ENCODE measurements at regions not wholly inside any gene's neighbourhood (a gene's known extent, or its start where the extent isn't known, plus 50 kb on each side); places are given as distances from the start of the nearest gene placed in this dataset.

GRCh38 chr1:217140041-217140901, 417.0 kb upstream of the ESRRG start:
- TF ChIP-seq POLR2A (IDR thresholded peaks at IDR 0.05), result no peak
- TF ChIP-seq CTCF (IDR thresholded peaks at IDR 0.05), result no peak
- TF ChIP-seq EP300 (IDR thresholded peaks at IDR 0.05), result no peak
- TF ChIP-seq POLR2AphosphoS5 (IDR thresholded peaks at IDR 0.05), result no peak
- Histone ChIP-seq H3K9me3 (no peaks in the 10 kb centered on the region), H3K36me3 (no peaks in the 10 kb centered on the region), H3K27ac (no peak overlapping the region), H3K4me3 (no peak overlapping the region), H3K4me1 (peaks cover 0 to 24% (median 9%) of the 10 kb centered on the region in 4 donors), H3K27me3 (peaks cover 15 to 56% (median 41%) of the 10 kb centered on the region in 3 donors)
- intact Hi-C loops (cut with DNase I), result no loop called here
- DNase-seq, result no peak
- 26 to 46% methylated on average over 30 of the region's 30 CpGs for WGBS, 2 donors

DNA sequence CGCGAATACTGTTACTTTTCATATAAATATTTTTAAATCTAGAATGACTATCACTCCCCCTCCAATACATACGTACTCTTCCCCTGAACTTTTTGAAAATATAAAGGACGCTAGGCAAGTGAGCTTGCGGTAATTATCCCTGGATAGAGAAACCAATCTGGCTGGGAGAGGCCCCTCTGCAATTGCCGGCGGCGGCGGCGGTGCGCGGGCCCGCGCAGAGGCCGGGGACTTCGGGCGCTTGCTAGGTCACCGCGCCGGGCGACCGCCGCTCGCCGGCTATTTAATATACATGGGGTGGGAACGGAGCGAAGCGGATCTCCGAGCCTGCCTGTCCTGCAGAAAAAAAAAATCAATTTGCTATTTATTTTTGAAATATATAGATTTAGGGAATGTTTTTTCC, 416.3 kb upstream of the ESRRG start:
- intact Hi-C loops (cut with DNase I), result no loop called here
- Histone ChIP-seq H3K36me3 (no peaks in the 10 kb centered on the region), H3K4me3 (no peak overlapping the region), H3K27me3 (peaks cover 15 to 63% (median 48%) of the 10 kb centered on the region in 3 donors), H3K9me3 (no peaks in the 10 kb centered on the region), H3K27ac (no peak overlapping the region), H3K4me1 (peaks cover 0 to 32% (median 17%) of the 10 kb centered on the region in 4 donors)
- 11 to 12% methylated on average over 29 of the region's 29 CpGs for WGBS, 2 donors
- DNase-seq, result no peak
- no peak for TF ChIP-seq POLR2AphosphoS5 (IDR thresholded peaks at IDR 0.05)
- no peak for TF ChIP-seq POLR2A (IDR thresholded peaks at IDR 0.05)

DNA sequence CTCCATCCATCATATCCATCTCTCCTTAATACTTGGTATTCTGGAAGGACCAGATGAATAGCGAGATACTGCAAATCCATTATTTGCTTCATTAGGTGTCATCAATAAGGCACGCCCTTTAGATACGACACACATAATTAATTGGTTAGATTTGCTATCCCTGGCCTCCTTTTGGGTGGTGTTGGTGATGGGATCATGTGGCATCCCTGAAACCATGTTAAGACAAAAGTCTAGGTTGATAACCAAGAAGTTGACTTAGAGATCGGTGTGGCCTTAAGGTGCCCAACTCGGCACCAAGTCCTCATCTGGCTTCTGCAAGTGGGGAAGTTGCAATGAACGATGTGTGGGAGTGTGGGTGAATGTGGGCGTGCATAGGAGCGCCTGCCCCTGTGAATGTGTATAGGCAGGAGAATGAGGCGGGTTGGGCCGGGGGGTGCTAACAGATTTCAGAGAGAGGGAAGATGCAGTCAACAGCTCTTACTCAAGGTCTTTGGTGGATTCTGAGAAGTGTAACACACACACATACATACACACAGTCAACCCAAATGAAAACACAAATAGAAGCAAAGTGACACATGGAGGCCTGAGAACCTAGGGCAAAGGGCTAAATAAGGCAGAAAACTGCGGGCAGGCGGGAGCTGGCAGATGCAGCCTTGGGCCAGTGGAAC, 415.7 kb upstream of the ESRRG start:
- no peaks in the 10 kb centered on the region for H3K36me3 ChIP-seq
- no peak overlapping the region for H3K4me3 ChIP-seq
- no peak for DNase-seq
- peaks cover 15 to 69% (median 53%) of the 10 kb centered on the region in 3 donors for H3K27me3 ChIP-seq
- no peaks in the 10 kb centered on the region for H3K9me3 ChIP-seq
- 27 to 42% methylated on average over 12 of the region's 12 CpGs for WGBS, 2 donors
- TF ChIP-seq POLR2AphosphoS5 (IDR thresholded peaks at IDR 0.05) (no peak), POLR2A (IDR thresholded peaks at IDR 0.05) (no peak), CTCF (IDR thresholded peaks at IDR 0.05) (no peak), EP300 (IDR thresholded peaks at IDR 0.05) (no peak)
- peaks cover 0 to 37% (median 20%) of the 10 kb centered on the region in 4 donors for H3K4me1 ChIP-seq
- no peak overlapping the region for H3K27ac ChIP-seq
- intact Hi-C loops (cut with DNase I), result no loop called here

GRCh38 chr1:217138173-217138765, 415.0 kb upstream of the ESRRG start:
- no peaks in the 10 kb centered on the region for H3K36me3 ChIP-seq
- H3K27ac ChIP-seq, result no peak overlapping the region
- no peak overlapping the region for H3K4me3 ChIP-seq
- peaks cover 0 to 38% (median 20%) of the 10 kb centered on the region in 4 donors for H3K4me1 ChIP-seq
- no peaks in the 10 kb centered on the region for H3K9me3 ChIP-seq
- no peak for DNase-seq
- 5% methylated on average over 29 of the region's 29 CpGs for WGBS, 2 donors
- intact Hi-C loops (cut with DNase I), result no loop called here
- H3K27me3 ChIP-seq, result peaks cover 15 to 76% (median 54%) of the 10 kb centered on the region in 3 donors
- TF ChIP-seq POLR2A (IDR thresholded peaks at IDR 0.05) (no peak), EP300 (IDR thresholded peaks at IDR 0.05) (no peak), POLR2AphosphoS5 (IDR thresholded peaks at IDR 0.05) (no peak), CTCF (IDR thresholded peaks at IDR 0.05) (no peak)
